ENCODE measurements at regions not wholly inside any gene's neighbourhood (a gene's known extent, or its start where the extent isn't known, plus 50 kb on each side); places are given as distances from the start of the nearest gene placed in this dataset.

DNA sequence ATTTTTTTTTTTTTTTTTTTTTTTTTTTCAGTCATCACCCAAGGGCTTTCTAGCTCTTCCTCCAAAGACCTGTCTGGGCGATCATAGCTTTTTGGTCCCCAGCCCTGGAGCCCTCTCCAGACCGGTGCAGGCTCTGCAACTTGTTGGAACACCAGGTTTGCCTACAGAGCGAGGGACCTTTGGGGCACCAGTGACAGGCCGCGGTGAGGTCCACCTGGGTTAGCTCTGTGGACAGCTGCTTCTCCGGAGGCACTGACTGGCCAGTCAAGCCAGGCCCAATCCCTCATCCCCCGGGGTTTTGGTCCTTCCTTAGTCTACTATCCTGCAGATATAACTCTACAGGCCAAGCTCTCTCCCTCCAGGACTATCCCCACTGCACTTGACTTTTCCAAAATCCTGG lies 86.8 kb upstream of the SMNDC1 start:
- ATAC-seq = no peak
- no peak overlapping the region for H3K27ac ChIP-seq (ENCODE audit: low read length)
- peaks cover 0 to 12% of the 10 kb centered on the region in 2 donors for H3K27me3 Mint-ChIP-seq (ENCODE audit: low read depth in 2 of 2)
- no peaks in the 10 kb centered on the region for H3K36me3 Mint-ChIP-seq
- no peak overlapping the region for H3K27ac Mint-ChIP-seq
- H3K4me3 Mint-ChIP-seq = no peak overlapping the region
- no peak overlapping the region for H3K4me3 ChIP-seq (ENCODE audit: low read length)
- H3K9me3 ChIP-seq (ENCODE audit: control insufficient read depth, insufficient read depth, low read length) = no peaks in the 10 kb centered on the region
- H3K9me3 Mint-ChIP-seq = no peaks in the 10 kb centered on the region
- 96% methylated on average over 7 of the region's 7 CpGs for WGBS (ENCODE audit: insufficient coverage)
- no peaks in the 10 kb centered on the region for H3K27me3 ChIP-seq (ENCODE audit: control insufficient read depth, insufficient read depth, low read length)
- peaks cover 36 to 44% of the 10 kb centered on the region in 2 donors for H3K4me1 Mint-ChIP-seq
- intact Hi-C loops (cut with micrococcal nuclease) = no loop called here
- TF ChIP-seq, protein P1, sequence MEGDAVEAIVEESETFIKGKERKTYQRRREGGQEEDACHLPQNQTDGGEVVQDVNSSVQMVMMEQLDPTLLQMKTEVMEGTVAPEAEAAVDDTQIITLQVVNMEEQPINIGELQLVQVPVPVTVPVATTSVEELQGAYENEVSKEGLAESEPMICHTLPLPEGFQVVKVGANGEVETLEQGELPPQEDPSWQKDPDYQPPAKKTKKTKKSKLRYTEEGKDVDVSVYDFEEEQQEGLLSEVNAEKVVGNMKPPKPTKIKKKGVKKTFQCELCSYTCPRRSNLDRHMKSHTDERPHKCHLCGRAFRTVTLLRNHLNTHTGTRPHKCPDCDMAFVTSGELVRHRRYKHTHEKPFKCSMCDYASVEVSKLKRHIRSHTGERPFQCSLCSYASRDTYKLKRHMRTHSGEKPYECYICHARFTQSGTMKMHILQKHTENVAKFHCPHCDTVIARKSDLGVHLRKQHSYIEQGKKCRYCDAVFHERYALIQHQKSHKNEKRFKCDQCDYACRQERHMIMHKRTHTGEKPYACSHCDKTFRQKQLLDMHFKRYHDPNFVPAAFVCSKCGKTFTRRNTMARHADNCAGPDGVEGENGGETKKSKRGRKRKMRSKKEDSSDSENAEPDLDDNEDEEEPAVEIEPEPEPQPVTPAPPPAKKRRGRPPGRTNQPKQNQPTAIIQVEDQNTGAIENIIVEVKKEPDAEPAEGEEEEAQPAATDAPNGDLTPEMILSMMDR (IDR thresholded peaks at IDR 0.05) = no peak
- H3K4me1 ChIP-seq (ENCODE audit: control insufficient read depth, insufficient read depth, low read length) = peaks cover 35% of the 10 kb centered on the region
- DNase-seq = no peak
- no peaks in the 10 kb centered on the region for H3K36me3 ChIP-seq (ENCODE audit: control insufficient read depth, insufficient read depth, low read length)

DNA sequence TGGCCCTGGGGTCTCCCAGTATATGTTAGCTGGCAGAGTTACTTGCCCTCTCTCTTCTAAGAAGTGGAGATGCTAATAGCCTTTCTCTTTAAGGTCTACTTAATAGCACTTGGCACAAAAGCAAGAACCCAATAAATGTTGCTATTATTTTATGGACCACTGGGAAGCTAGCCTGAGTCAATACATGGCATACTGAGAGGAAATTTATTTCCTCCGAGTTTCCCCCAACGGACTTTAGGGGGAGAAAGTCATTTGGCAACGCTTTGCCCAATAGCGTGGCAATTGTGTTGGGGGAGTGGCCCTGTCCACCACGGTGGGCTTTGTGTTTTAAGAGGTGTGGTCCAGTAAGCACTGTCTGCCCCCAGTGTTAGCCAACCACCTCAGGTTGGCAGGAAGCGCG lies 87.4 kb upstream of the SMNDC1 start:
- Histone ChIP-seq H3K4me3 (ENCODE audit: low read length) (no peak overlapping the region), H3K4me1 (ENCODE audit: control insufficient read depth, insufficient read depth, low read length) (peaks cover 35% of the 10 kb centered on the region), H3K27me3 (ENCODE audit: control insufficient read depth, insufficient read depth, low read length) (no peaks in the 10 kb centered on the region), H3K27ac (ENCODE audit: low read length) (no peak overlapping the region), H3K36me3 (ENCODE audit: control insufficient read depth, insufficient read depth, low read length) (no peaks in the 10 kb centered on the region), H3K9me3 (ENCODE audit: control insufficient read depth, insufficient read depth, low read length) (no peaks in the 10 kb centered on the region)
- Mint-ChIP-seq H3K27me3 (ENCODE audit: low read depth in 2 of 2) (peaks cover 0 to 12% of the 10 kb centered on the region in 2 donors), H3K4me1 (peaks cover 36 to 44% of the 10 kb centered on the region in 2 donors), H3K4me3 (no peak overlapping the region), H3K9me3 (no peaks in the 10 kb centered on the region), H3K36me3 (no peaks in the 10 kb centered on the region), H3K27ac (no peak overlapping the region)
- DNase-seq (no peak), ATAC-seq (no peak)
- intact Hi-C loops (cut with micrococcal nuclease) = no loop called here
- 88% methylated on average over 7 of the region's 7 CpGs for WGBS (ENCODE audit: insufficient coverage)
- TF ChIP-seq, protein P1 (IDR thresholded peaks at IDR 0.05) = no peak

DNA sequence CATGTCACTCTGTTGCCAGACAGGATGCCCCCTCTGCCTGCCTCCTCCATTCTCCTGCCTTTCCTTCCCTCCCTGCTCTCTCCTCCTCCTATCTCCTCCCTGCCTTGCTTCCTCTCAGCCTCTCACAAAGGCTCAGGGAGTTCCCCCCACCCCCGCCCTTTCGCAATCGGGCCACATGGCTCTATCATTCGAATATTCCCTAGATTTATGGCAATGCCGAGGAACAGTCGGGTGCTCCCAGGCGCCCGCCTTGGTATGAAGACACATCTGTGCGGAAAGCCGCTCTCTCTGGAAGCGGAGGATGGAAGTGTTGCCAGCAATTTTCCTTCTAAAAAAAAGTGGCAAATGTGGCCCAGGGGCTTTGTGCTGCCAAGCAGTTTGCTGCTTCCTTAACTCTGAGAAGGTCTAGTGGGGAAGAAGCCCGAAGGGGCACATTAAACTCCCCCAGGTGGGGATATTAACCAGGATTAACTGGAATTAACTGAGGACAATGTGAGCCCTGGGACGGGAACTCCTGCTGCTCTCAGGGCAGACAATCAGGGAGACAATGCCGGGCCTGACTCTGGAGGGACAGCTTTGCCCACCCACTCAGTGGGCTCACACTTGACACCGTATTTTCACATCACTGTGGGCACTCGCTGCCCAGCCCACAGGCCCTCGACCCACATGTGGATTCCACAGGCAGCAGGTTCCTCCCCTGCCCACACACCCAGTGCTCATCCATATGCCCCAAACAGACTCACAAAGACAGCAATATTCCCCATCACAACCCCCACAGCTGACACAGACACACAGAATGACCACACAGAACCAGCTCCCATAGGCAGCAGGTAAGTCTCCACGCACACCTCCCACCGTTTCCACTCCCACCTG lies 88.4 kb upstream of the SMNDC1 start:
- intact Hi-C loops (cut with micrococcal nuclease) = no loop called here
- H3K4me3 ChIP-seq (ENCODE audit: low read length) = no peak overlapping the region
- Mint-ChIP-seq H3K4me1 (peaks cover 26 to 34% of the 10 kb centered on the region in 2 donors), H3K27ac (peak overlapping the region in 1 of 2 donors; percentile 75), H3K36me3 (no peaks in the 10 kb centered on the region), H3K27me3 (ENCODE audit: low read depth in 2 of 2) (peaks cover 0 to 12% of the 10 kb centered on the region in 2 donors), H3K9me3 (no peaks in the 10 kb centered on the region), H3K4me3 (no peak overlapping the region)
- WGBS (ENCODE audit: insufficient coverage) = 82% methylated on average over 19 of the region's 19 CpGs
- TF ChIP-seq, protein P1 (IDR thresholded peaks at IDR 0.05) = no peak
- ATAC-seq = no peak
- H3K9me3 ChIP-seq (ENCODE audit: control insufficient read depth, insufficient read depth, low read length) = no peaks in the 10 kb centered on the region
- H3K36me3 ChIP-seq (ENCODE audit: control insufficient read depth, insufficient read depth, low read length) = no peaks in the 10 kb centered on the region
- no peak overlapping the region for H3K27ac ChIP-seq (ENCODE audit: low read length)
- no peaks in the 10 kb centered on the region for H3K27me3 ChIP-seq (ENCODE audit: control insufficient read depth, insufficient read depth, low read length)
- peaks cover 27% of the 10 kb centered on the region for H3K4me1 ChIP-seq (ENCODE audit: control insufficient read depth, insufficient read depth, low read length)
- DNase-seq = no peak
